AG04449 (cell line): ENCODE measurements at regions not wholly inside any gene's neighbourhood (a gene's known extent, or its start where the extent isn't known, plus 50 kb on each side); places are given as distances from the start of the nearest gene placed in this dataset.

ENCODE experiments used
- CTCF ChIA-PET: fragments of 350-600 bp; formaldehyde crosslinking; extraction: SDS; loops from one replicate; lab custom pipeline; 2021; ENCODE audit warnings: antibody characterized with exemption; lab: Yijun Ruan, JAX
- POLR2A ChIA-PET: fragments of 400-600, 350-600 bp; formaldehyde crosslinking; extraction: SDS; loops from one replicate; lab custom pipeline; 2020; ENCODE audit warnings: antibody characterized with exemption, inconsistent platforms; lab: Yijun Ruan, JAX
- DNase-seq: peaks from one replicate; pipeline ENCODE4 v3.0.0-alpha.2; 2010; ENCODE audit warnings: low read depth, low spot score
- H3K4me3 ChIP-seq: 2 replicates; pipeline ENCODE4 v1.5.1; 2011; ENCODE audit warnings: low read depth, mild to moderate bottlenecking, control low read depth, low read length
- TF ChIP-seq, protein P1 (sequence below): IDR thresholded peaks from one replicate; pipeline ENCODE4 v1.5.1; 2011; ENCODE audit warnings: mild to moderate bottlenecking, moderate library complexity, low read length, control low read depth, inconsistent platforms; ENCODE audit not compliant: insufficient read depth; ENCODE audit errors: missing control alignments

DNA sequence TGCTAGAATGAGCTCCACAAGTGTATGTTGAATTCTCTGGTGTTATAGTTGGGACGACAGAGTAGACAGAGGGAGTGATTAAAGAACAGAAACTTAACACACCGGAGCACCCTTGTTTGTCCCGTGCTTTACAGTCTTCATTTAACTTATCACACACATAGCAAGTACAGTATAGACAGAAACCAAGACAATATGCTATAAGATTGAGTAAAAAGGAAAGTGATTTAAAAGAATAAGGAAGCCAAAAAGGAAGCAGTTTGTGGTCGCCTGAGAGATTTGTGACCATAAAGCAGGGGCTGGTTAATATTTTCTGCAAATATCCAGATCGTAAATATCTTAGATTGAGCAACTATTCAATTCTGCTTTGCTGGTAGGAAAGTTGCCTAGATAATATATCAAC is 1128.4 kb downstream of the TSN start:
- POLR2A ChIA-PET: no interaction called here
- no peak overlapping the region for H3K4me3 ChIP-seq
- CTCF ChIA-PET: no interaction called here
- TF ChIP-seq, protein P1, sequence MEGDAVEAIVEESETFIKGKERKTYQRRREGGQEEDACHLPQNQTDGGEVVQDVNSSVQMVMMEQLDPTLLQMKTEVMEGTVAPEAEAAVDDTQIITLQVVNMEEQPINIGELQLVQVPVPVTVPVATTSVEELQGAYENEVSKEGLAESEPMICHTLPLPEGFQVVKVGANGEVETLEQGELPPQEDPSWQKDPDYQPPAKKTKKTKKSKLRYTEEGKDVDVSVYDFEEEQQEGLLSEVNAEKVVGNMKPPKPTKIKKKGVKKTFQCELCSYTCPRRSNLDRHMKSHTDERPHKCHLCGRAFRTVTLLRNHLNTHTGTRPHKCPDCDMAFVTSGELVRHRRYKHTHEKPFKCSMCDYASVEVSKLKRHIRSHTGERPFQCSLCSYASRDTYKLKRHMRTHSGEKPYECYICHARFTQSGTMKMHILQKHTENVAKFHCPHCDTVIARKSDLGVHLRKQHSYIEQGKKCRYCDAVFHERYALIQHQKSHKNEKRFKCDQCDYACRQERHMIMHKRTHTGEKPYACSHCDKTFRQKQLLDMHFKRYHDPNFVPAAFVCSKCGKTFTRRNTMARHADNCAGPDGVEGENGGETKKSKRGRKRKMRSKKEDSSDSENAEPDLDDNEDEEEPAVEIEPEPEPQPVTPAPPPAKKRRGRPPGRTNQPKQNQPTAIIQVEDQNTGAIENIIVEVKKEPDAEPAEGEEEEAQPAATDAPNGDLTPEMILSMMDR: no peak
- no peak for DNase-seq

DNA sequence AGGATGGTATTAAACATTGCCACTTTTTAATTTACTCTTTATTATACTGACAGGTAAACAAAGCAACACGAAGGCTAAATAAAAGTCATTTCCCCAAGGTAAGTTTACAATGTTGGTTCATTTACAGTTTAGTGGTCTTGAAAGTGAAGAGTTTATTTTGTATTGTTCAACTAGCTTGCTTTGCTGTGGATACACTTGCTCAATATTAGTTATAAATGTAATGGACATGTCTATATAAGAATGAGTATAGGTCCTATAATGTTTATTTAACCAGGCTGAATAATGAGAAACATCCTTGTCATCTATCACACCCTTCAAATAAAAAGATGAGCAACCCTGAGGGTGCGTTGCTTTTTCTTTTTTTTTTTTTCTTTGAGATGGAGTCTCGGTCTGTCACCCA is 1129.4 kb downstream of the TSN start:
- CTCF ChIA-PET: no interaction called here
- DNase-seq: no peak
- TF ChIP-seq, protein P1: no peak
- POLR2A ChIA-PET: no interaction called here
- no peak overlapping the region for H3K4me3 ChIP-seq

GRCh38 chr2:122885436-122885835 is 1130.0 kb downstream of the TSN start:
- TF ChIP-seq, protein P1: no peak
- CTCF ChIA-PET: no interaction called here

DNA sequence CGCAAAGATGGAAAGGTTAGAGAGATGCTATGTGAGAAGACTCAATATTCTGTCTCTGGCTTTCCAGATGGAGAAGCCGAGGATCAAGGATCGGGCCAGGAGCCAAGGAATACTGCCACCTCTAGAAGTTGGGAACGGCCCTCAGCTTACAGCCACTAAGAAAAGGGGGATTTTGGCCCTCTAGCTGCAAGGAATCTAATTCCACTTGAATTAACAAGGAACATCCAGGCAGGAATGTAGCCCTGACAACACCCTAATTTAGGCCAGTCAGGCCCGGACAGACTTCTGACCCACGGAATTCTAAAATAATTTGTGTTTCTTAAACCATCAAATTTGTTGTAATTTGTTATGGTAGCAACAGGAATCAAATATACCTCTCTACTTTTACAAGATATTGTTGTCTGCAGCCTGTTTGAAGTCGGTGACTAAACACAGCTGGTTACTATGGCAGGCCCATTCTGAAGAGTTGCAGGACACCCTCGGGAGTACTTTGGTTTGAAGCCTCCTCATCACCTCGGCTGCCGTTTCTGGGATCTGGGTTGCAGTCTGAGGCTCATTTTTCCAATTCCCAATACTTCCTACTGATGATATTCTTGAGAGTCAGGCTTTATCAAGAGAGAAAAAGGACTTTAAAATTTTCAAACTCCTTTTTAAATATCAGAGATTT is 1131.2 kb downstream of the TSN start:
- ChIA-PET POLR2A (no interaction called here), CTCF (no interaction called here)
- no peak overlapping the region for H3K4me3 ChIP-seq
- TF ChIP-seq, protein P1: no peak
- DNase-seq: no peak

More at GRCh38 chr2:122885436-122885835, 1130.0 kb downstream of the TSN start:
- POLR2A ChIA-PET: no interaction called here
- no peak overlapping the region for H3K4me3 ChIP-seq
- DNase-seq: no peak

GRCh38 chr2:122899614-122900013 is 1125.5 kb upstream of the CNTNAP5 start:
- H3K4me3 ChIP-seq: no peak overlapping the region
- CTCF ChIA-PET: no interaction called here
- POLR2A ChIA-PET: no interaction called here
- TF ChIP-seq, protein P1: no peak
- DNase-seq: no peak

- no peak for DNase-seq
- TF ChIP-seq, protein P1: no peak
- ChIA-PET POLR2A (no interaction called here), CTCF (no interaction called here)
- no peak overlapping the region for H3K4me3 ChIP-seq
These were observed 1119.7 kb upstream of the CNTNAP5 start for GRCh38 chr2:122905431-122905830.
